KMS-11 (cell line): ENCODE measurements at regions not wholly inside any gene's neighbourhood (a gene's known extent, or its start where the extent isn't known, plus 50 kb on each side); places are given as distances from the start of the nearest gene placed in this dataset.

ENCODE experiments used
- H2AFZ ChIP-seq: fragments of 200-600 bp; sonication (generic); 2 replicates; pipeline ENCODE4 v1.6.1; 2016; ENCODE audit warnings: antibody characterized with exemption, mixed run types, low read depth
- H3K27ac ChIP-seq: fragments of 200-600 bp; sonication (generic); 2 replicates; pipeline ENCODE4 v1.6.1; 2016; ENCODE audit warnings: mild to moderate bottlenecking, mixed run types
- H3K27me3 ChIP-seq: fragments of 200-600 bp; sonication (generic); 2 replicates; pipeline ENCODE4 v1.6.1; 2017; ENCODE audit warnings: mild to moderate bottlenecking, low read depth, mixed run types, moderate library complexity; ENCODE audit not compliant: insufficient read depth
- H3K36me3 ChIP-seq: fragments of 200-600 bp; sonication (generic); 2 replicates; pipeline ENCODE4 v1.6.1; 2017; ENCODE audit warnings: mild to moderate bottlenecking, mixed run types; ENCODE audit not compliant: insufficient read depth
- H3K4me1 ChIP-seq: fragments of 200-600 bp; sonication (generic); 2 replicates; pipeline ENCODE4 v1.6.1; 2016; ENCODE audit warnings: mild to moderate bottlenecking, low read depth, mixed run types; ENCODE audit not compliant: poor library complexity, severe bottlenecking
- H3K4me2 ChIP-seq: fragments of 200-600 bp; sonication (generic); 2 replicates; pipeline ENCODE4 v1.7.0; 2016; ENCODE audit warnings: mild to moderate bottlenecking, mixed run types
- H3K4me3 ChIP-seq: fragments of 200-600 bp; sonication (generic); IDR thresholded peaks from 2 replicates; pipeline ENCODE4 v1.6.1; 2017; ENCODE audit warnings: low read depth, low read length, mixed read lengths; ENCODE audit not compliant: insufficient read depth
- H3K79me2 ChIP-seq: fragments of 200-600 bp; sonication (generic); 2 replicates; pipeline ENCODE4 v1.6.1; 2016; ENCODE audit warnings: low read depth, mixed run types; ENCODE audit not compliant: insufficient read depth
- H3K9ac ChIP-seq: fragments of 200-600 bp; sonication (generic); 2 replicates; pipeline ENCODE4 v1.6.1; 2016; ENCODE audit warnings: mild to moderate bottlenecking, mixed run types
- H4K20me1 ChIP-seq: fragments of 200-600 bp; sonication (generic); 2 replicates; pipeline ENCODE4 v1.6.1; 2016; ENCODE audit warnings: mild to moderate bottlenecking, mixed run types; ENCODE audit not compliant: insufficient read depth
- TF ChIP-seq, protein P1 (sequence below): fragments of 200-600 bp; sonication (generic); conservative IDR thresholded peaks from 2 replicates; pipeline ENCODE4 v1.6.1; 2017; ENCODE audit warnings: low read depth, mild to moderate bottlenecking, antibody characterized with exemption, low read length, moderate library complexity, mixed read lengths

DNA sequence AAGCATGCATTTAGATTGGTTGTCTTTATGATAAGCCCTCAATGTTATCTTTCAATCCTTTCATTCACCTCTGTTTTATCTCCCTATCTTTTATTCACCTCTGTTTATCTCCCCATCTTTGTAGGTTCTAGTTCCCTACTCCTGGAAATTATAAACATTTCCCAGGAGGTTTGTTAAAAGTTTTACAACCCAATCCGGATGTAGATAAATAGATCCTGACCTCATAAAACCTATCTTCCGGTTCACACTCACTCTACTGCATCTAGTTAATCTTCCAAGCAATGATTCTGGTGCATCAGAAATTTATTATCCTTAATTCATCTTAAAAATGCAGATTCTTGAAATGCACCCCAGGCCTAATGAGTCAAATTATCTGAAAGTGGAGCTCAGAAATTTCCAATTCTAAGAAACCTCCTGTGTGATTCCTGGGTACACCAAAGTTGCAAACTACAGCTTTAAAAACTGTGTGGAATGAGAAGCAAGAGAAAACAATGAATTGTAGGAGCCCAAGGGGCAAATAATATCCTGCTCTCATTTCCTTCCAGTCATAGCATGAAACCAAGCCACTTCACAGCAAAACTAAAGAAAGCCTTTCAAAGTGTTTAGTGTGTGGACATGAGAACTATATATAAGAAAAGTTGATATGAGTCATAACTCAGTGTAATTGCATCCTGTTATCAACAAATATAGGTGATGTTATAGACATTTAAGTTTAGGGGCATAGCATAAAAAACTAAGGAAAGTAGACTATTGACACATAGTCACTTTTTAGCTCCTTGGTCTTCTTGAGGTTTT, 51.1 kb upstream of the UGT8 start:
- no peak overlapping the region for H3K9ac ChIP-seq
- no peaks in the 10 kb centered on the region for H3K4me1 ChIP-seq
- no peak overlapping the region for H3K4me3 ChIP-seq
- TF ChIP-seq, protein P1, sequence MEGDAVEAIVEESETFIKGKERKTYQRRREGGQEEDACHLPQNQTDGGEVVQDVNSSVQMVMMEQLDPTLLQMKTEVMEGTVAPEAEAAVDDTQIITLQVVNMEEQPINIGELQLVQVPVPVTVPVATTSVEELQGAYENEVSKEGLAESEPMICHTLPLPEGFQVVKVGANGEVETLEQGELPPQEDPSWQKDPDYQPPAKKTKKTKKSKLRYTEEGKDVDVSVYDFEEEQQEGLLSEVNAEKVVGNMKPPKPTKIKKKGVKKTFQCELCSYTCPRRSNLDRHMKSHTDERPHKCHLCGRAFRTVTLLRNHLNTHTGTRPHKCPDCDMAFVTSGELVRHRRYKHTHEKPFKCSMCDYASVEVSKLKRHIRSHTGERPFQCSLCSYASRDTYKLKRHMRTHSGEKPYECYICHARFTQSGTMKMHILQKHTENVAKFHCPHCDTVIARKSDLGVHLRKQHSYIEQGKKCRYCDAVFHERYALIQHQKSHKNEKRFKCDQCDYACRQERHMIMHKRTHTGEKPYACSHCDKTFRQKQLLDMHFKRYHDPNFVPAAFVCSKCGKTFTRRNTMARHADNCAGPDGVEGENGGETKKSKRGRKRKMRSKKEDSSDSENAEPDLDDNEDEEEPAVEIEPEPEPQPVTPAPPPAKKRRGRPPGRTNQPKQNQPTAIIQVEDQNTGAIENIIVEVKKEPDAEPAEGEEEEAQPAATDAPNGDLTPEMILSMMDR: no peak
- no peak overlapping the region for H3K27ac ChIP-seq
- no peaks in the 10 kb centered on the region for H3K79me2 ChIP-seq
- no peak overlapping the region for H3K4me2 ChIP-seq
- H3K36me3 ChIP-seq: no peaks in the 10 kb centered on the region
- no peaks in the 10 kb centered on the region for H3K27me3 ChIP-seq
- no peaks in the 10 kb centered on the region for H4K20me1 ChIP-seq
- no peak overlapping the region for H2AFZ ChIP-seq
